Activated CD8-positive, alpha-beta memory T cell treated with anti-CD3 and anti-CD28 coated beads, Interleukin-2, amount 10 ng/mL, durations not matched to agents 7 days and 5 days (primary cell): ENCODE measurements at regions not wholly inside any gene's neighbourhood (a gene's known extent, or its start where the extent isn't known, plus 50 kb on each side); places are given as distances from the start of the nearest gene placed in this dataset.
A peak's percentile ranks its signal among the peaks of the same experiment; 100 is the strongest.

ENCODE experiments used
- ATAC-seq: fragments of 150-1000 bp; cut with Tn5 transposase; one replicate; pipeline ENCODE4 v1.10.0; 2021; ENCODE audit warnings: moderate library complexity
- CTCF ChIA-PET: fragments of 350-600 bp; sonication (Branson Sonifier 250); formaldehyde crosslinking; loops from one replicate; lab custom pipeline; 2021; ENCODE audit warnings: antibody characterized with exemption; lab: Charles Lee
- DNase-seq: peaks from one replicate; pipeline ENCODE4 v3.0.0-alpha.2; 2020
- H3K27ac Mint-ChIP-seq: one replicate; pipeline ENCODE4 v1.8.0; 2021; ENCODE audit warnings: mild to moderate bottlenecking, mixed read lengths
- H3K27me3 Mint-ChIP-seq: one replicate; pipeline ENCODE4 v1.8.0; 2021; ENCODE audit warnings: mixed read lengths
- H3K36me3 Mint-ChIP-seq: one replicate; pipeline ENCODE4 v1.8.0; 2021; ENCODE audit warnings: mild to moderate bottlenecking, mixed read lengths
- H3K4me1 Mint-ChIP-seq: one replicate; pipeline ENCODE4 v1.8.0; 2021; ENCODE audit warnings: mixed read lengths
- H3K4me3 Mint-ChIP-seq: one replicate; pipeline ENCODE4 v1.8.0; 2021; ENCODE audit warnings: mild to moderate bottlenecking, moderate library complexity, mixed read lengths
- H3K9me3 Mint-ChIP-seq: one replicate; pipeline ENCODE4 v1.8.0; 2022; ENCODE audit warnings: low read depth, mixed read lengths

DNA sequence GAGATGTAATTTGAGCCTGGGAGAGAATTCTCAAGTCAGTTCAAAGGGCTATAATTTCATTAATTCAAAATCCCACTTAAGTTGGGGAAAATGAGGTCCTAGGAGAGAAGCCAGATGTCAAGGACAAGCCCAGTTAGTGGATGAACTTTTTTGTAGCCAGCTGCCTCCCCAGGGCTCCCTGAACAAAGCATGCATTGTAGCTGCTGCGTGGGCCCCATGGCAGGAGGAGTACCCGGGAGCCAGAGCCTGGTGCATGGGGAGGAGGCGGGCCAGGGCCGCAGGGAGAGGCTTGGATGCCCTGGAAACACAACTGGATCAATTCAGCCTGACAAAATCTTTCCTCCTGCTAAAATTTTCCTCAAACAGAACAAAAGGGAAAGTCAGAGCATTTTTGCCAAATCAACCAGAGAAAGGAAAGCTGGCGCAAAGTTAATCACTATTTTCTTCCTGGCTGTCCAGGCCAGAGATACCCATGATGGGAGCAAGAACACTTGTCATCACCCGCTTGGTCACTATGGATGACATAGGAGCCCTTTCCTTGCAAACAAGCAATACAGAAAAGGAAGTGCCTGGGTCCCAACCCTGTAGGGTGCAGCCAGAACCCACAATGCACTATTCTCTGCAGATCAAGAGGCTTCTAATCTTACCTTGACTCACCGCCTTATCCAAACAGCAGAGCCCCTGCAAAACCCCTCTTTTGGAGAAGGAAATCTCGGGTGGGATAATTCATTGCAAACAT, 248.1 kb upstream of the RAB4A start:
- ATAC-seq (no peak), DNase-seq (no peak)
- Mint-ChIP-seq H3K4me1 (peaks cover 9% of the 10 kb centered on the region), H3K27me3 (peaks cover 6% of the 10 kb centered on the region), H3K36me3 (no peaks in the 10 kb centered on the region), H3K9me3 (no peaks in the 10 kb centered on the region), H3K27ac (no peak overlapping the region), H3K4me3 (no peak overlapping the region)
- CTCF ChIA-PET, result no interaction called here

DNA sequence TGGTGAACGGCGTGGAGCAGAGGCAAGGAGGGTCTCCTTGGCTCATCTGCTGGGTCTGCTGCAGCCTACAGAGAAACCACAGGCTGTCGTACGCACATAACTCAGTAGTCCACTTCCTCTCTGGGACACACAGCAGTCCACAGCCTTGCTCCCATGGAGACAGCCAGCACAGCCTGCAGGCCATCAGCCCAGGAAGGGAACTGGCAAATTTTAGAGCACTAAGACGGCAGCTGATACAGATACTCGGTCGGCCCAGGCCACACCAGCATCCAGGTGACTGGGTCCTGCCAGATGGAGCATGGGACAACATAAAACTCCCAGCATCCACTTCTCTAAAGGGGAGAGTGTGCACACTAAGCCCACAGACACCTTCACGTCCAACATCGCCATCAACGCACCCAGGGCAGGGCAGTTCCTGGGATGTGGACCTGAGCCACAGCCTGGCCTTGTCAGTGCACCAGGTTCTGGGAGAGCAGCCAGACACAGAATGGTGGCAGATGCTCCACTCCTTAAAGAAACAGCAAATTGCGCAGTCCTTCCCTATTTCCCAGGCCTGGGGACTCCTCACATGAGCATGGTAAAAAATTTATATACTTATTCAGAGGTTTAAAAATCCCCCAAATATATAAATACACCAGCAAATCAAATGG, 247.1 kb upstream of the RAB4A start:
- no peaks in the 10 kb centered on the region for H3K9me3 Mint-ChIP-seq
- no peak for DNase-seq
- no peak overlapping the region for H3K27ac Mint-ChIP-seq
- no peaks in the 10 kb centered on the region for H3K36me3 Mint-ChIP-seq
- H3K4me3 Mint-ChIP-seq, result no peak overlapping the region
- CTCF ChIA-PET, result interaction anchor here (0.8 kb wide), 1 partner anchor 204 kb away, joined by 3 read pairs; no protein-coding TSS in a partner anchor
- ATAC-seq, result no peak
- H3K27me3 Mint-ChIP-seq, result peaks cover 4% of the 10 kb centered on the region
- peaks cover 11% of the 10 kb centered on the region for H3K4me1 Mint-ChIP-seq

DNA sequence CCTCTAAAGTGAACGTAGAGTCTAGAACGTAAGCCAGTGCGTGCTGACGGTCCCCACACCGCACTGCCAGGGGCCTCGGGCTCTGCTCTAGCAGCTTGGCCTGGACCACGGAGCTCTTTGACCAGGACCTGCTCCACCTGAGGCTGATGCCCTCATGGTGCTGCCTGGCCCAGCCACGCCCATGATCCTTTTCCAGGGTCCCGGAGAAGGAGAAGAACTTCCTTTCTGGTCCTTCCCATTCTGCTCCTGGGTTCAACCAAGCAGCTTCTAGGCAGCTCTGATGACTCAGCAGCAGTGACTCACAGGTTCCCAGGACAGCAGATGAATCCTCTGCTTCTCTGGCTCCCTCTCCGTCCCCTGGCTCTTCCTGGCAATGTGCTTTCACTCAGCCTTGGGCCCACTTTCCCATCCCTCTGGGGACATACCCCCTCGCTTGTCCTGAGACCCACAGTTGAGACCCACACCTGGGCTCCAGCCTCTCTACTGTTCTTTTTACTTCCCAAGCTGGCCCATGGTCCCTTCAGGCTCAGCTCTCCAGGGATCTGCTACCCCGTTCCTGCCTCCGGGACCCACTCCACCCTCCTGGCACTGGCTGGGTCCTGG, 246.3 kb upstream of the RAB4A start:
- ATAC-seq, result no peak
- Mint-ChIP-seq H3K4me1 (peaks cover 11% of the 10 kb centered on the region), H3K9me3 (no peaks in the 10 kb centered on the region), H3K27ac (no peak overlapping the region), H3K27me3 (peaks cover 4% of the 10 kb centered on the region), H3K36me3 (no peaks in the 10 kb centered on the region), H3K4me3 (no peak overlapping the region)
- CTCF ChIA-PET, result interaction anchor here (0.7 to 0.8 kb wide), 2 partner anchors 11 to 203 kb away, joined by 3 to 5 read pairs; no protein-coding TSS in a partner anchor
- no peak for DNase-seq

GRCh38 chr1:229025576-229025975, 245.3 kb upstream of the RAB4A start:
- Mint-ChIP-seq H3K27me3 (peaks cover 8% of the 10 kb centered on the region), H3K27ac (no peak overlapping the region), H3K4me3 (no peak overlapping the region), H3K9me3 (no peaks in the 10 kb centered on the region), H3K36me3 (no peaks in the 10 kb centered on the region), H3K4me1 (peaks cover 11% of the 10 kb centered on the region)
- ATAC-seq, result no peak
- DNase-seq, result no peak
- CTCF ChIA-PET, result interaction anchor here (0.7 to 1.3 kb wide), 2 partner anchors 10 to 289 kb away, joined by 3 to 5 read pairs; no protein-coding TSS in a partner anchor

GRCh38 chr1:229027158-229027557, 243.8 kb upstream of the RAB4A start:
- ATAC-seq (no peak), DNase-seq (no peak)
- CTCF ChIA-PET, result no interaction called here
- Mint-ChIP-seq H3K4me1 (peaks cover 12% of the 10 kb centered on the region), H3K27ac (peak overlapping the region; percentile 77), H3K27me3 (peaks cover 4% of the 10 kb centered on the region), H3K36me3 (no peaks in the 10 kb centered on the region), H3K9me3 (no peaks in the 10 kb centered on the region), H3K4me3 (peak overlapping the region; percentile 32)

DNA sequence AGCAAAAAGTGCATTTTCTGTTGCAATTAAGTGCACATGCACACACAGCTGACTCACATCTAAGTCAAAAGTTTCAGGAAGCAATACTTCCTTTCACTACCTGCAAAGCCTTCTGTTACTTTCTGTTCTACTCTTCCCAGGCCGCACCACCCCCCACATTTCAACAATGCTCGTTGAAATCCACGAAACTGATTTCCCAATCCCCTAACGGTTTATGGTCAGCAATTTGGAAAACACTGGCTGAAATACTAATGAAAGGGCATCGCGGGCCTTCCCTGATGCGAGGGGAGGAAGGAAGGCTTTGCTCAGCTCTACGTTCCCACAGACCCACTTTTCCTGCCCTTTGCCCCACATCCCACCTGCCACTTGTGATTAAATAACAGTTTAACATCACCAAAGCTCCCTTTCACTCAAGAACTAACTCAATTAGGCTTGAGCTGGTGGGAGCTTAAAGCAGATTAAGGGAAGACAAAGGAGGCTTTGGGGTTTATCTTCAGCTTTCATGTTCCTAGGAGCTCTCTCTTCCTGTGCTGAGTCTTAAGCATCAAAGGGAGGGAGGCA, 243.2 kb upstream of the RAB4A start:
- peak; percentile 47 for DNase-seq
- Mint-ChIP-seq H3K4me3 (peak overlapping the region; percentile 32), H3K9me3 (no peaks in the 10 kb centered on the region), H3K4me1 (peaks cover 17% of the 10 kb centered on the region), H3K27ac (peak overlapping the region; percentile 77), H3K27me3 (peaks cover 4% of the 10 kb centered on the region), H3K36me3 (no peaks in the 10 kb centered on the region)
- ATAC-seq, result peak; percentile 90
- CTCF ChIA-PET, result no interaction called here

DNA sequence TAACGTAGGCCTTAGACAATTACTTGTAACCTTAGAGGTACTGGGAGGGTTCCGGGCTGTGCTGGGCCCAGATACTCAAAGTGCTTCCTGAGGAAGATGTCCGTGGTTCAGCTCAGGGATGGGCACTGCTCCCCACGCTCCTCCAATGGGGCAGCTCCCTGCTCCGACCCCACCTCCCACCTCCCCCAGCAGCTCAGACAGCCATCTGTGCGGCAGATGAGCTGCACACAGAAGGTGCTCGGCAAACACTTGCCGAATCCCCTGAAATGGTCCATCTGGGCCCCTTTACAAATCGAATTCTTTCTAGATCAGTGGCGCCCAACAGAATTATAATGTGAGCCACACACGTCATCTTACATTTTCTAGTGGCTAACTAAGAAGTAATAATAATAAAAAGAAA, 242.4 kb upstream of the RAB4A start:
- H3K36me3 Mint-ChIP-seq, result no peaks in the 10 kb centered on the region
- ATAC-seq, result no peak
- H3K4me3 Mint-ChIP-seq, result no peak overlapping the region
- CTCF ChIA-PET, result interaction anchor here (1.6 kb wide), 1 partner anchor 293 kb away, joined by 5 read pairs; the partner anchor contains the start of gene RHOU
- H3K27me3 Mint-ChIP-seq, result peaks cover 11% of the 10 kb centered on the region
- H3K9me3 Mint-ChIP-seq, result no peaks in the 10 kb centered on the region
- no peak for DNase-seq
- H3K4me1 Mint-ChIP-seq, result peaks cover 22% of the 10 kb centered on the region
- H3K27ac Mint-ChIP-seq, result no peak overlapping the region

- H3K4me3 Mint-ChIP-seq, result no peak overlapping the region
- no peak overlapping the region for H3K27ac Mint-ChIP-seq
- ATAC-seq (no peak), DNase-seq (no peak)
- peaks cover 26% of the 10 kb centered on the region for H3K4me1 Mint-ChIP-seq
- no peaks in the 10 kb centered on the region for H3K9me3 Mint-ChIP-seq
- CTCF ChIA-PET, result interaction anchor here (1.6 kb wide), 1 partner anchor 294 kb away, joined by 5 read pairs; the partner anchor contains the start of gene RHOU
- H3K36me3 Mint-ChIP-seq, result no peaks in the 10 kb centered on the region
- H3K27me3 Mint-ChIP-seq, result peaks cover 12% of the 10 kb centered on the region
Measured at GRCh38 chr1:229028987-229029878, 241.7 kb upstream of the RAB4A start.

- Mint-ChIP-seq H3K27ac (no peak overlapping the region), H3K4me3 (no peak overlapping the region)
Measured at GRCh38 chr1:229029879-229030235, 241.1 kb upstream of the RAB4A start.

GRCh38 chr1:229030630-229031029, 240.3 kb upstream of the RAB4A start:
- CTCF ChIA-PET, result no interaction called here
- peaks cover 16% of the 10 kb centered on the region for H3K27me3 Mint-ChIP-seq
- H3K9me3 Mint-ChIP-seq, result no peaks in the 10 kb centered on the region
- DNase-seq (no peak), ATAC-seq (no peak)
- H3K36me3 Mint-ChIP-seq, result no peaks in the 10 kb centered on the region
- no peak overlapping the region for H3K4me3 Mint-ChIP-seq
- H3K4me1 Mint-ChIP-seq, result peaks cover 40% of the 10 kb centered on the region
- H3K27ac Mint-ChIP-seq, result no peak overlapping the region

More at GRCh38 chr1:229029879-229030235, 241.1 kb upstream of the RAB4A start:
- H3K4me1 Mint-ChIP-seq, result peaks cover 32% of the 10 kb centered on the region
- H3K27me3 Mint-ChIP-seq, result peaks cover 16% of the 10 kb centered on the region
- DNase-seq (no peak), ATAC-seq (no peak)
- H3K9me3 Mint-ChIP-seq, result no peaks in the 10 kb centered on the region
- CTCF ChIA-PET, result interaction anchor here (1.6 kb wide), 1 partner anchor 295 kb away, joined by 5 read pairs; the partner anchor contains the start of gene RHOU
- no peaks in the 10 kb centered on the region for H3K36me3 Mint-ChIP-seq

DNA sequence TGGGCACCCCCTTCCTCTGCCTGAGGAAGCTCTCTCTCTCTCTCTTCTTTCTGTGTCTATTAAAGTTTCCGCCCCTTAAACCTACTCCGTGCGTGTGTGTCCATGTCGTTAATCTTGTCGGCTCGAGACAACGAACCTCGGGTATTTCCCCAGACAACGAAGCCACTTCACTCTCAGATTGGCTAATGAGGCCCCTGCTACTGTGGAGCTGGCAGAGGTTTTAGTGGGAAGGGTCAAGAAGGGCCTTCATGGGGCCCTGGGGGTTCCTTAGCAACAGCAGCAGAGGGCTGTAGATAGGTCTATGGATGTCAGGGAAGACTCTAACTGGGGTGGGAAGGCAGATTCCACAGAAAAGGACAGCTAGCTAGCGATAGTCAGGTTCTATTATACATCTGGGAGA, 239.8 kb upstream of the RAB4A start:
- DNase-seq, result no peak
- H3K9me3 Mint-ChIP-seq, result no peaks in the 10 kb centered on the region
- ATAC-seq, result no peak
- peaks cover 44% of the 10 kb centered on the region for H3K4me1 Mint-ChIP-seq
- CTCF ChIA-PET, result no interaction called here
- peaks cover 16% of the 10 kb centered on the region for H3K27me3 Mint-ChIP-seq
- no peaks in the 10 kb centered on the region for H3K36me3 Mint-ChIP-seq
- H3K27ac Mint-ChIP-seq, result no peak overlapping the region
- no peak overlapping the region for H3K4me3 Mint-ChIP-seq

- CTCF ChIA-PET, result no interaction called here
- H3K4me1 Mint-ChIP-seq, result peaks cover 51% of the 10 kb centered on the region
- ATAC-seq (no peak), DNase-seq (no peak)
- H3K4me3 Mint-ChIP-seq, result no peak overlapping the region
- H3K27ac Mint-ChIP-seq, result no peak overlapping the region
- no peaks in the 10 kb centered on the region for H3K36me3 Mint-ChIP-seq
- peaks cover 18% of the 10 kb centered on the region for H3K27me3 Mint-ChIP-seq
- H3K9me3 Mint-ChIP-seq, result no peaks in the 10 kb centered on the region
Measured at GRCh38 chr1:229031481-229032341, 239.2 kb upstream of the RAB4A start.
